ENCODE measurements at regions not wholly inside any gene's neighbourhood (a gene's known extent, or its start where the extent isn't known, plus 50 kb on each side); places are given as distances from the start of the nearest gene placed in this dataset.

DNA sequence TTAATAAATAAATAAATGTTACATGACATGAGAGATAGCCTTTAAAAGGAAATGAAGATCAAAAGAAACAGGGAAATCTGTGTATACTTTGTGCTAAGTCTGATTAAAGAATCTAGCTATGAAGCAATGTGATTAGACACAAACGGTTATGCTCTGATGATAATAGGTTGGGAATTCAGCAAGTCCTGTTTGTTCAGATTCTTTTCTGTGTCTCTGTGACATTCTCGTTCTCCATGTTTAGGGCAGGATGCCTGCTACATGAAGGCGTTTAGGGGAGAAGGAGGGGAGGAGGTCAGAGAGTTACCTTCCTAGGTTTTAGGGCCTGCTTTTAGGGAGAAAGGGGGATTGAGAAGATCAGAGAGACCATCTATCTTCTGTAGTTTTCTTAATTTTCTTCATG lies 555.3 kb downstream of the DNAJB9 start:
- TF ChIP-seq, protein P1, sequence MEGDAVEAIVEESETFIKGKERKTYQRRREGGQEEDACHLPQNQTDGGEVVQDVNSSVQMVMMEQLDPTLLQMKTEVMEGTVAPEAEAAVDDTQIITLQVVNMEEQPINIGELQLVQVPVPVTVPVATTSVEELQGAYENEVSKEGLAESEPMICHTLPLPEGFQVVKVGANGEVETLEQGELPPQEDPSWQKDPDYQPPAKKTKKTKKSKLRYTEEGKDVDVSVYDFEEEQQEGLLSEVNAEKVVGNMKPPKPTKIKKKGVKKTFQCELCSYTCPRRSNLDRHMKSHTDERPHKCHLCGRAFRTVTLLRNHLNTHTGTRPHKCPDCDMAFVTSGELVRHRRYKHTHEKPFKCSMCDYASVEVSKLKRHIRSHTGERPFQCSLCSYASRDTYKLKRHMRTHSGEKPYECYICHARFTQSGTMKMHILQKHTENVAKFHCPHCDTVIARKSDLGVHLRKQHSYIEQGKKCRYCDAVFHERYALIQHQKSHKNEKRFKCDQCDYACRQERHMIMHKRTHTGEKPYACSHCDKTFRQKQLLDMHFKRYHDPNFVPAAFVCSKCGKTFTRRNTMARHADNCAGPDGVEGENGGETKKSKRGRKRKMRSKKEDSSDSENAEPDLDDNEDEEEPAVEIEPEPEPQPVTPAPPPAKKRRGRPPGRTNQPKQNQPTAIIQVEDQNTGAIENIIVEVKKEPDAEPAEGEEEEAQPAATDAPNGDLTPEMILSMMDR (IDR thresholded peaks at IDR 0.05; ENCODE audit: low read length), result no peak
- no peak for TF ChIP-seq EZH2phosphoT487 (IDR thresholded peaks at IDR 0.05; ENCODE audit: low read length)

All from MM.1S (cell line).